ENCODE measurements at regions not wholly inside any gene's neighbourhood (a gene's known extent, or its start where the extent isn't known, plus 50 kb on each side); places are given as distances from the start of the nearest gene placed in this dataset.

- H3K4me3 ChIP-seq (ENCODE audit: low read depth, low read length), result no peak overlapping the region
- no peak for DNase-seq (ENCODE audit: low read depth)
- TF ChIP-seq CTCF (IDR thresholded peaks at IDR 0.05; ENCODE audit: insufficient read depth, low read depth, low read length), result no peak
Measured at GRCh38 chr4:163795885-163796284, 301.4 kb downstream of the TMA16 start.

GRCh38 chr4:163804001-163804400 is 309.5 kb downstream of the TMA16 start:
- DNase-seq (ENCODE audit: low read depth), result no peak
- no peak for TF ChIP-seq CTCF (IDR thresholded peaks at IDR 0.05; ENCODE audit: insufficient read depth, low read depth, low read length)

GRCh38 chr4:163806653-163807052 is 312.2 kb downstream of the TMA16 start:
- no peak for TF ChIP-seq CTCF (IDR thresholded peaks at IDR 0.05; ENCODE audit: insufficient read depth, low read depth, low read length)
- H3K4me3 ChIP-seq (ENCODE audit: low read depth, low read length), result no peak overlapping the region
- no peak for DNase-seq (ENCODE audit: low read depth)

More at GRCh38 chr4:163804001-163804400, 309.5 kb downstream of the TMA16 start:
- H3K4me3 ChIP-seq (ENCODE audit: low read depth, low read length), result no peak overlapping the region

- DNase-seq (ENCODE audit: low read depth), result no peak
- no peak for TF ChIP-seq CTCF (IDR thresholded peaks at IDR 0.05; ENCODE audit: insufficient read depth, low read depth, low read length)
- no peak overlapping the region for H3K4me3 ChIP-seq (ENCODE audit: low read depth, low read length)
Measured at GRCh38 chr4:163808011-163808410, 313.5 kb downstream of the TMA16 start.

- no peak overlapping the region for H3K4me3 ChIP-seq (ENCODE audit: low read depth, low read length)
- no peak for DNase-seq (ENCODE audit: low read depth)
- TF ChIP-seq CTCF (IDR thresholded peaks at IDR 0.05; ENCODE audit: insufficient read depth, low read depth, low read length), result no peak
Measured at GRCh38 chr4:163810755-163811154, 316.3 kb downstream of the TMA16 start.

- DNase-seq (ENCODE audit: low read depth), result no peak
- H3K4me3 ChIP-seq (ENCODE audit: low read depth, low read length), result no peak overlapping the region
- no peak for TF ChIP-seq CTCF (IDR thresholded peaks at IDR 0.05; ENCODE audit: insufficient read depth, low read depth, low read length)
Measured at GRCh38 chr4:163815776-163816175, 321.3 kb downstream of the TMA16 start.

- DNase-seq (ENCODE audit: low read depth), result no peak
- no peak for TF ChIP-seq CTCF (IDR thresholded peaks at IDR 0.05; ENCODE audit: insufficient read depth, low read depth, low read length)
- H3K4me3 ChIP-seq (ENCODE audit: low read depth, low read length), result no peak overlapping the region
Measured at GRCh38 chr4:163816494-163816893, 322.0 kb downstream of the TMA16 start.

Measured in fibroblast of villous mesenchyme (primary cell).